Activated CD4-positive, alpha-beta T cell treated with anti-CD3 and anti-CD28 coated beads, Interleukin-2, Interleukin-4, amounts not matched to agents 100 ng/mL and 50 ng/mL, durations not matched to agents 16 hours and 8 hours (primary cell): ENCODE measurements at regions not wholly inside any gene's neighbourhood (a gene's known extent, or its start where the extent isn't known, plus 50 kb on each side); places are given as distances from the start of the nearest gene placed in this dataset.
"Not testable (repeated sequence)": the region's sequence is repeated elsewhere in the genome, so short reads cannot be mapped to it uniquely, and the experiment has no call there.

Source experiments
- DNase-seq: peaks from one replicate; pipeline ENCODE4 v3.0.0-alpha.2; 2020; ENCODE audit warnings: low spot score

DNA sequence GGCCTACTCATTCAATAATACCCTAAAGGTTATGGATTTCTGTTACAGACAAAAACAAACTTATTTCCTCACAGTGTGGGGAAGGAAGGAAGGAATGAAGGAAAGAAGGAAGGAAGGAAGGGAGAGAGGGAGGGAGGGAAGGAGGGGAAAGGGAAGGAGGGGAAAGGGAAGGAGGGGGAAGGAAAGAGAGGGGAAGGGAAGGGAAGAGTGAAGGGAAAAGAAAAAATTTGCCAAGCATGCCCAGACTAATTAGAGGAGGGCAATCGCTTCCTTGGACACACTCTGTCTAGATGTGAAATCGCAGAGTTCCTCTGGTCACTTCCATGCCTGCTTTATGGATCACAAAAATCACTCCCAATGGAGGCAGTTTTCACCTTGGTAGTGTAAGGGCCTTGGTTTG, 570.1 kb upstream of the SOX9 start:
- no peak for DNase-seq

DNA sequence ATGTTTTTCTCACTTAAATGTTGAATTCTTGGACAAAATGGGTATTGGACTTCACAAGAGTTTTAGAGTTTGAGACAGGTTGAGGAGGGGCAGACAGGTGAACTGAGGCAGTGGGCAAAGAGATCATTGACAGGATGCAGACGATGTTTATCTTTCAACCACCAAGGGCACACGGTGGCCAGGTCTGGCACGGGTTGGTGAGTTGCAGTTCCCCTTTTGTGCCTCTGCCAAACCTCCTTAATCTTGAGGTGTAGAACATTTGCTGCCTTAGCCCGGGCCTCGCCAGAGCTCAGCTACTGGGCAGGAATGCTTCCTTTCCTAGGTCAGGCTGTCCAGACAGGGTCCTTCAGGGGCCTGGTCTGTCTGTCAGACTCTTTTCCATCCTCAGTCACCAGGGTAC, 567.4 kb upstream of the SOX9 start:
- no peak for DNase-seq

DNA sequence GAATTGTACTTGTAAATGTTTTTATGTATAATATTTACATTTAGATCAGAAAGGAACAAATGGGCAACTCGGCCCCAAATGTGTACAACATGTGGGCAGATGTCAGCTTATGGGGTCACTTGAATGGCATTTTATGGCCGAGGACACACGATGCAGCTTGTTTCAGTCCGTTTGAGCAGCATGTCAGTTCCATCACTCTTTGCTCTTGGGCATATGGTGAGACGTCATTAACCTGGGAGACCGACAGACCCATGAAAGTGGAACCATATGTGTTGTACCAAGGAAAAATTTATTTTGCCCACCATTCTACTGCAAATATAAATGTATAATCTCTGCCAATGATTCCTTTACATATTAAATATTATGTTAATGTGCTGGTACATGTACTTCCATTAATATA, 561.9 kb upstream of the SOX9 start:
- no peak for DNase-seq

DNA sequence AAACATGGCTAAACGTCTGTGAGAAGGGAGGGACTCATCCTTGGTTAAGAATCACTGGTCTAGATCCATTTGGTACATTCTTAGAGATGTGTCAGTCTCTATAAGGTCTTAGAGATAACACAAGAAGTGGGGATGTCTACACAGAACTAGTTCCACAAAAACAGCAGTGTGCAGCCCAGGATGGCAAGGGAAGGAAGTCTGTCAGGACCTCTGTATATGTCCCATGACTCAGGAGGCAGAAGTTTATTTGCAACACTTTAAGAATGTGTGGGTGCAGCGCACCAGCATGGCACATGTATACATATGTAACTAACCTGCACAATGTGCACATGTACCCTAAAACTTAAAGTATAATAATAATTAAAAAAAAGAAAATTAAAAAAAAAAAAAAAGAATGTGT, 548.5 kb upstream of the SOX9 start:
- DNase-seq: no peak

DNA sequence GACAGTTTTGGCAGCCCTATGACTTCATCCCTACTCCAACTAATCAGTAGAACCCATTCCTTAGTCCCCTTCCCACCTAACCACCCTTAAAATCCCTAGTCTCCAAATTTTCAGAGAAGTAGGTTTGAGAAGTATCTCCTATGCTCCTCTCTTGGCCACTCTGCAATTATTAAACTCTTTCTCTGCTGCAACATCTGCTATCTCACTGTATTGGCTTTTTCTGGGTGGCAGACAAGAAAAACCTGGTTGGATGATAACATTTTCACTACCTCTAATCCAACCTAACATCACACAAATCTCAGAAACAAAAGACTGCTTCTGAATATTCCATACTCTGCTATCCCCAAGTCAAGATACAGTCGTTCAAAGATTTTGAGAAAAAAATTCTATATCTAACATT, 542.4 kb upstream of the SOX9 start:
- no peak for DNase-seq

DNA sequence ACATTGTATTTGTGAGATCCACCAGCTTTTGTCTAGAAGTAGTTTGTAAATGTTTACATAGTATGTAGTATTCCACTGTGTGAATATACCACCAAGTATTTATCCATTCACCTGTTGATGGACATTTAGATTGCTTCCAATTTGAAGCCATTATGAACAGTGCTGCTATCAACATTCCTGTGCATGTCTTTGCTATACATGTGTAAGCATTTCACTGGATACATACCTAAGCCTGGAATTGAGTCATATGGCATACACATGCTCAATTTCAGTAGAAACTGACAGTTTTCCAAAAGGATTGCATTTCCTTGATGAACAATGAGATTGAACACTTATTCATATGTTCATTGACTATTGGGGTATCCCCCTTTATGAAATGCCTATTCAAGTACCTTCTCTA, 540.6 kb upstream of the SOX9 start:
- no peak for DNase-seq

DNA sequence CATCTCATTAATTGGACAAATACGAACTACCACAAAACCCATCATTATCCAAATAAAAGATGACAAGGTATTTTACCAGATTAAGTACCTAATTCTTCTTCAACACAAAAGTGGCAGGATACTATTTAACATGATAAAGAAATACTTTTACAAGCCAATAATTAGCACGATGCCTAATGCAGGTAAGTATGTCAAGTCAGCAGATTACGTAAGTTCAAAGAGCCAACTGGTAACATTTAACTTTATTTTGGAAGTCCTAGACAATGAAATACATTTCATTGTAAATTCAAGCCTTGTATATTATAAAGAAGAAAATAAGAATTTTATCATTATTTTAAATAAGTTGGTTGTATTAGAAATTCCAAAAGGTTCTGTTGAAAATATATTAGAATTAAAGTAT, 535.3 kb upstream of the SOX9 start:
- DNase-seq: no peak

DNA sequence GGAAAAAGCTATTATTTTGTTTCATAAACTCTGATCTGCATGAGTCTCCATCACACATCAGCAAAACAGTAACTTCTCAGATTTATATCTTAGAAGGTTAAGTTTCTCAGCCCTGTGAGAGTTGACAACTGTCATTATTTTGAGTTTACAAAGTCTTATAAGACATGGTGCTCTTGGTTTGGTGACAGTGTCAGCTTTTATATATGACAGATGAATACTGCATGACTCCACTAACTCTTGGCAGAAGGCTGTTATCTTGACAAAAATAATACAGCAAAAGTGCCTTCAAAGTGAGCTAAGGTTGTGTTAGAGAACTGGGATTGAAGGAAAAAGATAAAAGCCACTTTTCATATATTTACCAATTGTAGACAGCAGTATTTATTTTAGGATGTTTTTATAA, 528.4 kb upstream of the SOX9 start:
- no peak for DNase-seq

DNA sequence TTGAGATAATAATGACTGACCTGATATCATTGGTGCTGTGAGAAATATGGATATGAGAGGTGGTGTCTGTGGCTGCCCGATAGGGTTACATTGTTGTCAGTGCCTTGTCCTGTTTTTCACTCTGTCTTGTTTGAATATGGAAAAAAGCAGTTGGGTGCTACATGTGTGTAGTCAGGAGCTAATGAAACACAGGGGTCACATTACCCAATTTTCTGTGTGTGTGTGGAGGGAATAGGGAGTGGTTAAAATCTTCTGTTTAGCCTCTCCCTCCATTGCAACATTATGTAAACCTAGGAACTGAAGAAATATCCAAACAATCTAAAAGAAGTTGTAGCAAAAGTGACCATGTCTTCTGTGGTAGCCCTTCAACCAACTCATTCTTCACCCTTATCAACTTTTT, 527.7 kb upstream of the SOX9 start:
- no peak for DNase-seq

DNA sequence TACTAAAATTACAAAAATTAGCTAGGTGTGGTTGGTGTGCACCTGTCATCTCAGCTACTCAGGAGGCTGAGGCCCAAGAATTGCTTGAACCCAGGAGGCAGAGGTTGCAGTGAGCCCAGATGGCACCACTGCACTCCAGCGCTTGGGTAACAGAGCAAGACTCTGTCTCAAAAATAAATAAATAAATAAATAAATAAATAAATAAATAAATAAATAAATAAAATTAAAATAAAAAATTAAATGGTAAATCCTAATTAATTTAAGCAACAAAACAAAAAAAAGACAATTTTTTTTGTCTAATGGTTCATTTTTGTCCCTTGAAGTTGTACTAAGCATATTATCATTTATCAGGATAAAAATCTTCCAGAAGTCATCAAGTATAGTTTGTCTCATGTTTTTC, 521.2 kb upstream of the SOX9 start:
- not testable (repeated sequence) for DNase-seq

DNA sequence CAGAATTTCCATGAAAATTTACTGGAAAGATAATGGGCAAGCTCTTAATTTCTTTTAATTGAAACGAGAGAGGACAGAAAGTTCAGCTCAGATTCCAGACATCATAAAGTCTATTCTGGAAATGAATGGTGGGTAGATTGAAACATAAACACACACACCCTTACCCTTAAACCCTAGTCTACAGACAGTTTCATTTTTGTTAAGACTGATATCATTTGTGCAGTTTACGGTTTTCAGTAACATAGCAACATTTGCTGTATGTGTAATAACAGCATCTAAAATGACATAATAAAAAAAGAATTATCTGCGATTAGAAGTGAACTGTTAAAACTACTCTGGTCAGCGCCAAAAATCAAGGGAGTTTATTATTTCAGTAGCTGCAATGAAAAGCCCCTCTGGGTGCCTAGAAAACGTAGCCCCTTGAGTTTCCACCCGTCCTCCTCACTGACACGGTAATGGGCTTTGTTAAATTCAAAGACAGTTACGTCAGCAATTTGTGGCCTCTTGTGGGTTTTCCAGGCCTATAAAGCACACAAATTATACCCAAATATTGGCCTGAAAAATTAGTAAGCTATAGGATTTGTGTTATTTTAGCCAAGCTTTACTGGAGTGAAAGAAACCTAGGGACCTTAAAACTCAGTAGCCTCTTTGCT, 520.6 kb upstream of the SOX9 start:
- no peak for DNase-seq

DNA sequence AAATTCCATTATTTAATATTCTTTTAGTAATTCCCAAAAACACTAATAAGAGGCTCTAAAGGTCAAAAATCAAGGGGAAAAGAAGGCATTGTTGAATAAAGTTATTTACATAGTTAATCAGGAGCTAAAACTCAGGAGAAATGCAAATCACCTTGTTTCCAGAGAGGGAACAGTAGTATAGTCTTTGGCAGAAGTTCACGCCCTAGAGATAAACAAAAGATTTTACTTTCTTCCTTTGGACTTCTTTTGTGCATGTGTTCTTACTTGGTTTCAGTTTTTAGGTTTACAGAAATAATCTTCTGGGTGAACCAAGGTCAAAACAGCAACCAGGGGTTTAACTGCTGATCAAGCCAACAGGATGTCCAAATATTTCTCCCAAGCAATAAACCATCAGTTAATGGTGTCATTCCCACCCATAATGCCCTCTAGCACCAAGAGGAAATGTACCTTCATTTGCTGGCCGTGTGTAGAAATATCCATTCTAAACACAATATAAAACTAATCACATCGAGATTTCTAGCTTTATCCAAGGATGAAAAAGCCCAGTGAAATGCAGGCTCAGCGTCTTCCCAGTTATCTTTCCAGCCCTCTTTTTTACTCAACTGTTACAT, 518.8 kb upstream of the SOX9 start:
- no peak for DNase-seq

DNA sequence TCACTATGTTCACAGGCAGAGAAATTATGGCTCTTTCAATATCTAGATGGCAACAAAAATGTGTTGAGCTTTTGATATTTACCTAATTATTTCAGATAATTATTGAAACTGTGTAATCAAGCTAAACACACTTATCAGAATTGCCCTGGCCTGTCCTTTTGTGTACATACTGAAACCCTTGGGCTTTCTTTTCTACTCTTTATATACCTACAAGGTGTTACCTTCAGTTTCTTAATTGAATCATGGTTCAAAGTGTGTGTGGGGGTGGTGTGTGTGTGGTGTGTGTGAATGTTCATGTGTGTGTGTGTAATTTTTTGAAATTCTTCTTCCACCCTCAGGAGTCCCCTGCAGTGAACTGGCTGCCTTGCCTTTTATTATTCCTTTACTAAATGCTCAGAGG, 506.8 kb upstream of the SOX9 start:
- DNase-seq: no peak

DNA sequence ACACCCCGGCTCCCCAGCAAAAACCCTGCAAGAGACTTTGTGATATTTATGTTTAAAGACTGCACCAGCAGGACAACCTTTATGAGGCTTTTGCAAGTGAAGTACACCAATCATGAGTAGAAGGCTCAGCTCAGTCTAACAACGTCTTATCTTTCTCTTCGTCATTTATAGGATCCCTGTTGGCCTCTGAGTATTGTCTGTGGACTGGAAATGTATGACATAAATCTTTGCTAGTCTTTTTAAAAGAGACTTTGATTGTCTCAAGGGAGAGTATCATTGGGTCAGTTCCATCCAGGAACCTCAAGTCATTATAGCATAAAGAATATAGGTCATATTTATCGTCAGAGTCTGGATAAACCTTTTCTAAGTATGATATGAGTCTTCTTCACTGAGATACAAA, 505.0 kb upstream of the SOX9 start:
- DNase-seq: no peak

DNA sequence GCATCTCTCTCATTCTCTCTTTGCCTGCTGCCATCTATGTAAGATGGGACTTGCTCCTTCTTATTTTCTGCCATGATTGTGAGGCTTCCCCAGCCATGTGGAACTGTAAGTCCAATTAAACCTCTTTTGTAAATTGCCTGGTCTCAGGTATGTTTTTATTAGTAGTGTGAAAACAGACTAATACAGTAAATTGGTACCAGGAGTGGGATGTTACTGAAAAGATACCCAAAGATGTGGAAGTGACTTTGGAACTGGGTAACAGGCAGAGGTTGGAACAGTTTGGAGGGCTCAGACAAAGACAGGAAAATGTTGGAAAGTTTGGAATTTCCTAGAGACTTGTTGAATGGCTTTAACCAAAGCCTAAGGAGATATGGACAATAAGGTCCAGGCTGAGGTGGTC, 503.1 kb upstream of the SOX9 start:
- DNase-seq: not testable (repeated sequence)

DNA sequence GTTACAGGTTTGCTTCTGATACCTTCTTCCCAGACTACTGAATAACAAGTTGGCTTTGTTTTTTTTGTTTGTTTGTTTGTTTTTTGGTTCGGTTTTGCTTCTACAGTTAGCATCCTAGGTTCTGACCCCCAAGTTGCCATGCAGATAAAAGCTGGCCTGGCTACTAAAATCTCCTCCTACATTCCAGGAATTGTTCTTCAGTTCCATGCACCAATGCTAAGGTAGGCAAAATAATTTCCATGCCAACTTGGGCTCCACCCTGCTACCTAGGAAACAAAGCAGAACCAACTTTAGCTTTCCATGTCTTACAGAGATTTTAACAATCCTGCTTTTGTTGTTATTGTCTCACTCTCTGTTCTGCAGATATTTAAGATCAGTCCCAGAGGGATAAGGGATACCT, 495.5 kb upstream of the SOX9 start:
- DNase-seq: no peak

DNA sequence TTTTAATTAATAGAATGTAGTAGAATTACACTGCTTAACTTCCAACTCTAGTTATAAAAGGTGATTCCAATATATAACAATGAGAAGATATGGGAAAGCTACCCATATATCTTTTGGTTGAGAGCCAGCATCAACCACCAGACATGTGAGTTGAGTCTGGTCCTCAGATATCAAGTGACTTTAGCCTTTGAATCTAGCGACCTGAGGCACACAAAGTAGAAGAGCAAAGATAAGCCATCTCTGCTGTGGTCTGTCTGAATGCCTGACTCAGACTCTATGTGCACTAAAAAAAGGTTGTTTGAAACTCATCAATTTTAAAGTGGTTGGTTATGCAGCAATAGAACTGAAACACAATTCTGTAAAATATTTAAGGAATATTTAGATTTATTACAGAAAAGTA, 492.5 kb upstream of the SOX9 start:
- DNase-seq: no peak

DNA sequence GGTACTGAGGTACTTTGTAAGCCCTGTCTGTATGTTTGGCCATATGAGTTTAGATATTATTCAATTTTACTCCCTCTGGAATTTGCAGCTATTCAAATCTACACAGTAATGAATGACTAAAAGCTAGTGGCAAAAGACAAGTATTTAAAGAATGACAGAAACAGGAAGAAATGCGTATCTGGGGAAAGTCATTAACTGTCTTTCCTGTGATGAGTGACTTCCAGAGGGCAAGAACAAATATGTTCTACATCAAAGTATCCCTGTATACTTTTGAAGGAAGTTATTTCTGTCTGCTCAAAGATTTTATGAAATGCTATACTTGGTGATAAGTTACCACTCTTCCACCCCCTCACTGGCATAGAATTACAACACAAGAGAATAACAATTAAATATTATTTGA, 489.3 kb upstream of the SOX9 start:
- no peak for DNase-seq

DNA sequence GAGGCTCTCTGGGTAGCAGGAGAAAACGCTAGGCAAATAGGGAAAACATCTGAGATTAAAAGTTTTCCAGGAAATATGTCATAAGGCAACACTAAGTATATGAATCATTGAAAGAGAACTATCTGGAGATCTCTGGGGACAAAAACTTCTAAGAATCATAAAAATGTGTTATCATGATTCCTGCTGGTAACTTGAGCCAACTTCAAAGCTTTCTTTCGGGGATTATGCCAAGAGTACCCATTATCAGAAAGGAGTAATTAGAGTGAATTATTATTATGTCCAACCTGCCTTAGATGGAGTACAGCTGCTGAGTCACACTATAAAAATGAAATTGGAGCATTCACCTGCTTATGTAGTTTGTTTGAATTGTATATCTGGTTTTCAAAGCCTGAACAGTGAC, 488.5 kb upstream of the SOX9 start:
- no peak for DNase-seq

DNA sequence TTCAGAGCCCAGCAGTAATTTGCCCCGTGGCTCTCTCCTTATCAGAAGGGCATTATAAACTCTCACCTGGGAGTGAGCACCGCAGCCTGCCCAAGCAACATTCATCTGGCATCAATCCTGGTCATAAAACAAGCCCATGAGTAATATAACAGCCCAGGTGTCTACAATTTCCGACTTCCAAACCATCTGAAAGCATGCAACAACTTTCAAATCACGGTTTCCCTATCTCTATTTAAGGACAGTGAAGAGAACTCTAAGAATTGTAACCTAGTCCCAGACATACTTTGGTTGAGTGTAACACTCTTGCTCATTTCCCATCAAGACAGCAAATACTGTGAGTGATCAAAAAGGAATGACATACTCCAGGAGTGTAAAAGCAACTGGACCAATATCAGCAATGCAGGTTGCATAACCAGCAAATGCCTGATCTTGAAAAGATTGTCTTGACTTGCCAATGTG, 487.4 kb upstream of the SOX9 start:
- no peak for DNase-seq

DNA sequence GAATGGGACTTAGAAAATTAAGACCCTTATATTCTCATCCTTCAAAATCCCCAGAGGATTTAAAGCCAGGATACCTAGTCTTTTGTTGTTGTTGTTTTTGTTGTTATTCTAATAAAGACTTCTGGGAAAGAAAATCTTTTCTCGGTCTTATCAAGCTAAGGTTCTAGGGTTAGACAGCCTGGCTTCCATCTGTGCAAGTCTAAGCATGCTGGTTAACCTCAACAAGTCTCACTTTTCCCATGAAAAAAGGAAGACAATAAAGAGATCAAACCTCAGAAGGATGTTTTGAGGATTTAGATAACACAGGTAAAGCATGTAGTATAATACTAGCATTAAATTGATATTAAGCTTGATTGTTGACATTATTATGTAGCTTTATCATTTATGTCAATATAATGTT, 486.4 kb upstream of the SOX9 start:
- no peak for DNase-seq

DNA sequence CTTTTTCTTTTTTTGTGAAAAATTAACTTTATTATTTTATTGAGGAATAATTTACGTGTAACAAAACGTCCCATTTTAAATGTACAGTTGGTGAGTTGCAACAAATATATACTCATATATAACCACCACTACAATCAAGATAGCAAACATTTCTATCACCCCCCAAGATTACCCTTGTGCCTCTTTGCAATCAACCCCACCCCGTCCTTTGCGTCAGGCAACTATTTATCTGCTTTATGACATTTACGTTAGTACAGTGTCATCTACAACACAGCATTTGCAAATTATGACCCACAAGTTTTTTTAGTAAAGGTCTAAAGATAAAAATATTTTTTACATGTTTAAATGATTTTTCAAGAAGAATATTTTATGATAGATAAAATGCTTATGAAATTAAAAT, 485.6 kb upstream of the SOX9 start:
- no peak for DNase-seq

DNA sequence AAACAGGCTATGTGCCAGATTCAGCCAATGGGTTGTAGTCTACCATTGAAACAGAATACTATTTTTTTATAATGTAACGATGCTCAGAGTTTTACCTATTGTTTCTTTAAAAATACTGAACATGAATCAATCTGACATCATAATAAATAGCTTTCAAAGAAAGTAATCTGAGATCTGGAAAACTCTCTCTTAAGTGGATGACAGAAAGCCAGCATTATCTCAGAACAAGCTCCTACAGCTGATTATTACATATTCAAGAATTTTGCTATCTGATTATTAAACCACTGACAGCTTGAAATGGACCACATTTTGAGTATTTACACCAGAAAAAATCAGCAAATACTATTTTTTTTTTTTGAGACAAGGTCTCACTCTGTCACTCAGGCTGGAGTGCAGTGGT, 484.2 kb upstream of the SOX9 start:
- no peak for DNase-seq

DNA sequence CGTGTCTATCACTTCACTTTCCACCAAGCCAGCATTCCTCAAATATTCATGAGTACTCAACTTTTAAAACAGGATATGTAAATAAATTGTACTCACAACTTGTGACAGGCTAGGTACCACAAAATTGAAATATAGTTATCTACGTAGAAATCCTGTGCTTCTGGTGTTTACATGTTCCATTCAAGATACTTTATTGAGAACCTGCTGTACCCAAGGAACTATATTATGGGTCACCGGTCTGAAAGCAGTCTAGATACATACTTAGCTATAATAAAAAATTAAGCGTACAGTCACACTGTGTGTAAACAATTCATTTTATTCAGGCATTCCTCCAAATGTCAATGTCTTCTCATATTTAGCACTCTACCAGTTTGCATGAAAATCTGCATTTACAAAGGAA, 482.2 kb upstream of the SOX9 start:
- no peak for DNase-seq
